HCT116 (cell line): ENCODE measurements at regions not wholly inside any gene's neighbourhood (a gene's known extent, or its start where the extent isn't known, plus 50 kb on each side); places are given as distances from the start of the nearest gene placed in this dataset.

Source experiments
- ATAC-seq: fragments of 200-7000 bp; cut with Tn5 transposase; 2 replicates; pipeline ENCODE4 v1.9.1; 2020; ENCODE audit warnings: mild to moderate bottlenecking, moderate library complexity
- BruUV-seq: library from RNA; stranded (reverse); fragments of 400-500 nt; replicated peaks from 2 replicates; lab custom pipeline; 2021; lab: Mats Ljungman, UMichigan
- CTCF ChIA-PET: fragments of 300-600 bp; sonication (Branson Sonifier 250); formaldehyde crosslinking; loops from one replicate; lab custom pipeline; 2021; ENCODE audit warnings: antibody characterized with exemption; lab: Charles Lee
- POLR2A ChIA-PET: fragments of 300-600, 350-600 bp; sonication (Branson Sonifier 250); formaldehyde crosslinking; loops from one replicate; lab custom pipeline; 2021; ENCODE audit warnings: antibody characterized with exemption; lab: Charles Lee
- RAD21 ChIA-PET, 2 experiments: fragments of 300-600 bp; sonication (Branson Sonifier 250); formaldehyde crosslinking; loops; one replicate each; lab custom pipeline; 2023; ENCODE audit warnings: low total read pairs in 2 of 2; ENCODE audit not compliant: uncharacterized antibody in 2 of 2, unreplicated experiment in 2 of 2, low non-redundant PET in 1 of 2; lab: Charles Lee
- DNase-seq: peaks from one replicate; pipeline ENCODE4 v3.0.0-alpha.2; 2010; ENCODE audit warnings: low read depth, low spot score
- H2AFZ ChIP-seq: fragments of 200-600 bp; shearing (Covaris generic), sonication (generic); 2 replicates; pipeline ENCODE4 v1.6.1; 2017; ENCODE audit warnings: low read depth, mixed run types, mixed read lengths, antibody characterized with exemption, low read length; ENCODE audit not compliant: poor library complexity, severe bottlenecking
- H3K27ac ChIP-seq: 2 replicates; pipeline ENCODE4 v1.5.1; 2012; ENCODE audit warnings: low read depth, low read length
- H3K27me3 ChIP-seq: fragments of 200-600 bp; sonication (generic); 2 replicates; pipeline ENCODE4 v1.6.1; 2016; ENCODE audit warnings: mixed run types, low read length, mixed read lengths; ENCODE audit not compliant: insufficient read depth
- H3K36me3 ChIP-seq, 2 experiments: fragments of 200-500 bp in 1 of 2; fragments of 200-600 bp in 1 of 2; sonication (Bioruptor generic) in 1 of 2; sonication (generic) in 1 of 2; 2 replicates each; pipeline versions ENCODE4 v1.5.1 to v1.6.1; 2014 to 2016; ENCODE audit warnings: low read length in 2 of 2, inconsistent platforms in 1 of 2, mixed read lengths in 1 of 2, mixed run types in 1 of 2; ENCODE audit not compliant: insufficient read depth in 2 of 2, control insufficient read depth in 1 of 2
- H3K4me1 ChIP-seq, 2 experiments: fragments of 200-600 bp in 1 of 2; sonication (generic) in 1 of 2; 2 replicates each; pipeline versions ENCODE4 v1.5.1 to v1.6.1; 2012 to 2017; ENCODE audit warnings: low read length in 2 of 2, inconsistent platforms in 1 of 2, mild to moderate bottlenecking in 1 of 2, mixed read lengths in 1 of 2, mixed run types in 1 of 2, moderate library complexity in 1 of 2; ENCODE audit not compliant: insufficient read depth in 2 of 2, control insufficient read depth in 1 of 2
- H3K4me2 ChIP-seq: fragments of 200-600 bp; sonication (generic); 2 replicates; pipeline ENCODE4 v1.6.1; 2017; ENCODE audit warnings: mixed run types, low read length, mixed read lengths
- H3K4me3 ChIP-seq, 2 experiments: fragments of 200-600 bp in 1 of 2; sonication (generic) in 1 of 2; replicated peaks in 1 of 2; 2 replicates each; pipeline ENCODE4 v1.5.1; 2011 to 2016; ENCODE audit warnings: low read length in 2 of 2, control low read depth in 1 of 2, low read depth in 1 of 2, mild to moderate bottlenecking in 1 of 2, mixed read lengths in 1 of 2, mixed run types in 1 of 2
- H3K79me2 ChIP-seq: fragments of 200-600 bp; sonication (generic); 2 replicates; pipeline ENCODE4 v1.6.1; 2017; ENCODE audit warnings: mild to moderate bottlenecking, mixed run types, low read length, moderate library complexity, mixed read lengths; ENCODE audit not compliant: insufficient read depth
- H3K9ac ChIP-seq: fragments of 200-600 bp; sonication (generic); 2 replicates; pipeline ENCODE4 v1.6.1; 2016; ENCODE audit warnings: low read length, mixed read lengths
- H3K9me2 ChIP-seq: fragments of 200-600 bp; sonication (generic), shearing (Covaris generic); 2 replicates; pipeline ENCODE4 v1.6.1; 2017; ENCODE audit warnings: mixed run types, mild to moderate bottlenecking, moderate library complexity; ENCODE audit not compliant: insufficient read depth
- H3K9me3 ChIP-seq, 2 experiments: fragments of 200-500 bp in 1 of 2; fragments of 200-600 bp in 1 of 2; sonication (Bioruptor generic) in 1 of 2; sonication (generic) in 1 of 2; 2 replicates each; pipeline ENCODE4 v1.6.1; 2014 to 2017; ENCODE audit warnings: low read length in 2 of 2, mixed read lengths in 2 of 2, inconsistent platforms in 1 of 2, low read depth in 1 of 2, mild to moderate bottlenecking in 1 of 2, mixed run types in 1 of 2, moderate library complexity in 1 of 2; ENCODE audit not compliant: control insufficient read depth in 1 of 2, insufficient read depth in 1 of 2
- H4K20me1 ChIP-seq: fragments of 200-600 bp; sonication (generic), shearing (Covaris generic); 2 replicates; pipeline ENCODE4 v1.6.1; 2017; ENCODE audit warnings: mixed run types, mild to moderate bottlenecking, moderate library complexity; ENCODE audit not compliant: insufficient read depth
- ATF3 ChIP-seq: IDR thresholded peaks from 2 replicates; pipeline ENCODE4 v1.6.1; 2012
- CBX3 ChIP-seq: IDR thresholded peaks from 2 replicates; pipeline ENCODE4 v1.6.1; 2012; ENCODE audit warnings: low read depth
- CTCF ChIP-seq, 3 experiments: fragments of 200-600 bp in 1 of 3; sonication (generic) in 1 of 3; IDR thresholded peaks in 2 of 3; conservative IDR thresholded peaks in 1 of 3; 2 replicates each; pipeline ENCODE4 v1.5.1; 2012 to 2017; ENCODE audit warnings: low read depth in 2 of 3, low read length in 2 of 3, antibody characterized with exemption in 1 of 3, borderline replicate concordance in 1 of 3, control low read depth in 1 of 3, mild to moderate bottlenecking in 1 of 3, mixed read lengths in 1 of 3, mixed run types in 1 of 3, moderate library complexity in 1 of 3; ENCODE audit not compliant: insufficient read depth in 1 of 3
- ELF1 ChIP-seq: IDR thresholded peaks from 2 replicates; pipeline ENCODE4 v1.6.1; 2012; ENCODE audit warnings: low read depth, borderline replicate concordance
- EZH2 ChIP-seq: fragments of 200-600 bp; sonication (generic); IDR thresholded peaks from 2 replicates; pipeline ENCODE4 v1.6.1; 2017; ENCODE audit warnings: antibody characterized with exemption, mixed run types
- FOSL1 ChIP-seq: IDR thresholded peaks from 2 replicates; pipeline ENCODE4 v1.6.1; 2012; ENCODE audit warnings: low read depth
- JUND ChIP-seq: IDR thresholded peaks from 2 replicates; pipeline ENCODE4 v1.6.1; 2012
- MAX ChIP-seq: IDR thresholded peaks from 2 replicates; pipeline ENCODE4 v1.6.1; 2012
- POLR2A ChIP-seq: IDR thresholded peaks from 2 replicates; pipeline ENCODE4 v1.7.0; 2011; ENCODE audit warnings: borderline replicate concordance; ENCODE audit not compliant: insufficient read depth, insufficient read length; ENCODE audit errors: extremely low read depth
- POLR2AphosphoS5 ChIP-seq: IDR thresholded peaks from 2 replicates; pipeline ENCODE4 v1.6.1; 2011; ENCODE audit warnings: mild to moderate bottlenecking, low read depth, low read length, moderate library complexity
- RAD21 ChIP-seq: IDR thresholded peaks from 2 replicates; pipeline ENCODE4 v1.6.1; 2012; ENCODE audit warnings: low read depth, mild to moderate bottlenecking
- REST ChIP-seq: IDR thresholded peaks from 2 replicates; pipeline ENCODE4 v1.6.1; 2012; ENCODE audit warnings: low read depth
- SIN3A ChIP-seq: IDR thresholded peaks from 2 replicates; pipeline ENCODE4 v1.6.1; 2012; ENCODE audit warnings: low read depth
- YY1 ChIP-seq: IDR thresholded peaks from 2 replicates; pipeline ENCODE4 v1.6.1; 2011; ENCODE audit warnings: low read length, low read depth, moderate library complexity, mild to moderate bottlenecking; ENCODE audit not compliant: insufficient replicate concordance; ENCODE audit errors: extremely low read depth
- intact Hi-C: fragments of 100-400 bp; cut with micrococcal nuclease; formaldehyde crosslinking; loops from 2 replicates; pipeline ENCODE4 v1.10.0; 2022

GRCh38 chr4:149202117-149202516 lies 613.5 kb downstream of the IQCM start:
- Histone ChIP-seq H3K27ac (no peak overlapping the region), H3K4me1 (no peaks in the 10 kb centered on the region), H3K4me3 (no peak overlapping the region), H3K36me3 (no peaks in the 10 kb centered on the region), H3K4me2 (no peak overlapping the region)
- DNase-seq = no peak
- CTCF ChIA-PET = no interaction called here
- TF ChIP-seq POLR2A (no peak), FOSL1 (no peak), MAX (no peak), POLR2AphosphoS5 (no peak), CBX3 (no peak), ATF3 (no peak), RAD21 (no peak), SIN3A (no peak), REST (no peak), CTCF (IDR thresholded peaks at IDR 0.05 in 2 of 3, conservative IDR thresholded peaks at IDR 0.05 in 1 of 3; ENCODE audit: borderline replicate concordance in 1 of 3, insufficient read depth in 1 of 3, low read depth in 2 of 3, low read length in 2 of 3) (no peak), JUND (no peak), ELF1 (no peak), YY1 (no peak), EZH2 (no peak)
- TF ChIP-seq, all 23 proteins: peak for 0
- Histone ChIP-seq H3K9me3 (no peaks in the 10 kb centered on the region), H3K27me3 (no peaks in the 10 kb centered on the region), H2AFZ (no peak overlapping the region), H3K79me2 (no peaks in the 10 kb centered on the region), H3K9me2 (no peaks in the 10 kb centered on the region), H4K20me1 (no peaks in the 10 kb centered on the region), H3K9ac (no peak overlapping the region)
- no peak for ATAC-seq
- ChIA-PET RAD21 (no interaction called here), POLR2A (no interaction called here)
- intact Hi-C loops = no loop called here
- no TSS peak for BruUV-seq
